HCT116 (cell line): ENCODE measurements at regions not wholly inside any gene's neighbourhood (a gene's known extent, or its start where the extent isn't known, plus 50 kb on each side); places are given as distances from the start of the nearest gene placed in this dataset.
A peak's percentile ranks its signal among the peaks of the same experiment; 100 is the strongest.

Source experiments
- ATAC-seq: fragments of 200-7000 bp; cut with Tn5 transposase; 2 replicates; pipeline ENCODE4 v1.9.1; 2020; ENCODE audit warnings: mild to moderate bottlenecking, moderate library complexity
- BruUV-seq: library from RNA; stranded (reverse); fragments of 400-500 nt; replicated peaks from 2 replicates; lab custom pipeline; 2021; lab: Mats Ljungman, UMichigan
- CTCF ChIA-PET: fragments of 300-600 bp; sonication (Branson Sonifier 250); formaldehyde crosslinking; loops from one replicate; lab custom pipeline; 2021; ENCODE audit warnings: antibody characterized with exemption; lab: Charles Lee
- POLR2A ChIA-PET: fragments of 300-600, 350-600 bp; sonication (Branson Sonifier 250); formaldehyde crosslinking; loops from one replicate; lab custom pipeline; 2021; ENCODE audit warnings: antibody characterized with exemption; lab: Charles Lee
- RAD21 ChIA-PET, 2 experiments: fragments of 300-600 bp; sonication (Branson Sonifier 250); formaldehyde crosslinking; loops; one replicate each; lab custom pipeline; 2023; ENCODE audit warnings: low total read pairs in 2 of 2; ENCODE audit not compliant: uncharacterized antibody in 2 of 2, unreplicated experiment in 2 of 2, low non-redundant PET in 1 of 2; lab: Charles Lee
- DNase-seq: peaks from one replicate; pipeline ENCODE4 v3.0.0-alpha.2; 2010; ENCODE audit warnings: low read depth, low spot score
- H2AFZ ChIP-seq: fragments of 200-600 bp; shearing (Covaris generic), sonication (generic); 2 replicates; pipeline ENCODE4 v1.6.1; 2017; ENCODE audit warnings: low read depth, mixed run types, mixed read lengths, antibody characterized with exemption, low read length; ENCODE audit not compliant: poor library complexity, severe bottlenecking
- H3K27ac ChIP-seq: 2 replicates; pipeline ENCODE4 v1.5.1; 2012; ENCODE audit warnings: low read depth, low read length
- H3K27me3 ChIP-seq: fragments of 200-600 bp; sonication (generic); 2 replicates; pipeline ENCODE4 v1.6.1; 2016; ENCODE audit warnings: mixed run types, low read length, mixed read lengths; ENCODE audit not compliant: insufficient read depth
- H3K36me3 ChIP-seq, 2 experiments: fragments of 200-500 bp in 1 of 2; fragments of 200-600 bp in 1 of 2; sonication (Bioruptor generic) in 1 of 2; sonication (generic) in 1 of 2; 2 replicates each; pipeline versions ENCODE4 v1.5.1 to v1.6.1; 2014 to 2016; ENCODE audit warnings: low read length in 2 of 2, inconsistent platforms in 1 of 2, mixed read lengths in 1 of 2, mixed run types in 1 of 2; ENCODE audit not compliant: insufficient read depth in 2 of 2, control insufficient read depth in 1 of 2
- H3K4me1 ChIP-seq, 2 experiments: fragments of 200-600 bp in 1 of 2; sonication (generic) in 1 of 2; 2 replicates each; pipeline versions ENCODE4 v1.5.1 to v1.6.1; 2012 to 2017; ENCODE audit warnings: low read length in 2 of 2, inconsistent platforms in 1 of 2, mild to moderate bottlenecking in 1 of 2, mixed read lengths in 1 of 2, mixed run types in 1 of 2, moderate library complexity in 1 of 2; ENCODE audit not compliant: insufficient read depth in 2 of 2, control insufficient read depth in 1 of 2
- H3K4me2 ChIP-seq: fragments of 200-600 bp; sonication (generic); 2 replicates; pipeline ENCODE4 v1.6.1; 2017; ENCODE audit warnings: mixed run types, low read length, mixed read lengths
- H3K4me3 ChIP-seq, 2 experiments: fragments of 200-600 bp in 1 of 2; sonication (generic) in 1 of 2; replicated peaks in 1 of 2; 2 replicates each; pipeline ENCODE4 v1.5.1; 2011 to 2016; ENCODE audit warnings: low read length in 2 of 2, control low read depth in 1 of 2, low read depth in 1 of 2, mild to moderate bottlenecking in 1 of 2, mixed read lengths in 1 of 2, mixed run types in 1 of 2
- H3K79me2 ChIP-seq: fragments of 200-600 bp; sonication (generic); 2 replicates; pipeline ENCODE4 v1.6.1; 2017; ENCODE audit warnings: mild to moderate bottlenecking, mixed run types, low read length, moderate library complexity, mixed read lengths; ENCODE audit not compliant: insufficient read depth
- H3K9ac ChIP-seq: fragments of 200-600 bp; sonication (generic); 2 replicates; pipeline ENCODE4 v1.6.1; 2016; ENCODE audit warnings: low read length, mixed read lengths
- H3K9me2 ChIP-seq: fragments of 200-600 bp; sonication (generic), shearing (Covaris generic); 2 replicates; pipeline ENCODE4 v1.6.1; 2017; ENCODE audit warnings: mixed run types, mild to moderate bottlenecking, moderate library complexity; ENCODE audit not compliant: insufficient read depth
- H3K9me3 ChIP-seq, 2 experiments: fragments of 200-500 bp in 1 of 2; fragments of 200-600 bp in 1 of 2; sonication (Bioruptor generic) in 1 of 2; sonication (generic) in 1 of 2; 2 replicates each; pipeline ENCODE4 v1.6.1; 2014 to 2017; ENCODE audit warnings: low read length in 2 of 2, mixed read lengths in 2 of 2, inconsistent platforms in 1 of 2, low read depth in 1 of 2, mild to moderate bottlenecking in 1 of 2, mixed run types in 1 of 2, moderate library complexity in 1 of 2; ENCODE audit not compliant: control insufficient read depth in 1 of 2, insufficient read depth in 1 of 2
- H4K20me1 ChIP-seq: fragments of 200-600 bp; sonication (generic), shearing (Covaris generic); 2 replicates; pipeline ENCODE4 v1.6.1; 2017; ENCODE audit warnings: mixed run types, mild to moderate bottlenecking, moderate library complexity; ENCODE audit not compliant: insufficient read depth
- FOSL1 ChIP-seq: IDR thresholded peaks from 2 replicates; pipeline ENCODE4 v1.6.1; 2012; ENCODE audit warnings: low read depth
- RAD21 ChIP-seq: IDR thresholded peaks from 2 replicates; pipeline ENCODE4 v1.6.1; 2012; ENCODE audit warnings: low read depth, mild to moderate bottlenecking
- TCF7L2 ChIP-seq: IDR thresholded peaks from 2 replicates; pipeline ENCODE4 v1.7.0; 2011; ENCODE audit warnings: borderline replicate concordance, inconsistent platforms; ENCODE audit not compliant: insufficient read depth, insufficient read length; ENCODE audit errors: extremely low read depth
- intact Hi-C: fragments of 100-400 bp; cut with micrococcal nuclease; formaldehyde crosslinking; loops from 2 replicates; pipeline ENCODE4 v1.10.0; 2022
- TF ChIP-seq, protein P1 (sequence below): IDR thresholded peaks from 2 replicates; pipeline ENCODE4 v1.6.1; 2011; ENCODE audit warnings: mild to moderate bottlenecking, low read length, moderate library complexity; ENCODE audit not compliant: insufficient replicate concordance; ENCODE audit errors: extremely low read depth
- TF ChIP-seq, protein P2 (sequence below): IDR thresholded peaks from 2 replicates; pipeline ENCODE4 v1.6.1; 2012; ENCODE audit warnings: low read depth

DNA sequence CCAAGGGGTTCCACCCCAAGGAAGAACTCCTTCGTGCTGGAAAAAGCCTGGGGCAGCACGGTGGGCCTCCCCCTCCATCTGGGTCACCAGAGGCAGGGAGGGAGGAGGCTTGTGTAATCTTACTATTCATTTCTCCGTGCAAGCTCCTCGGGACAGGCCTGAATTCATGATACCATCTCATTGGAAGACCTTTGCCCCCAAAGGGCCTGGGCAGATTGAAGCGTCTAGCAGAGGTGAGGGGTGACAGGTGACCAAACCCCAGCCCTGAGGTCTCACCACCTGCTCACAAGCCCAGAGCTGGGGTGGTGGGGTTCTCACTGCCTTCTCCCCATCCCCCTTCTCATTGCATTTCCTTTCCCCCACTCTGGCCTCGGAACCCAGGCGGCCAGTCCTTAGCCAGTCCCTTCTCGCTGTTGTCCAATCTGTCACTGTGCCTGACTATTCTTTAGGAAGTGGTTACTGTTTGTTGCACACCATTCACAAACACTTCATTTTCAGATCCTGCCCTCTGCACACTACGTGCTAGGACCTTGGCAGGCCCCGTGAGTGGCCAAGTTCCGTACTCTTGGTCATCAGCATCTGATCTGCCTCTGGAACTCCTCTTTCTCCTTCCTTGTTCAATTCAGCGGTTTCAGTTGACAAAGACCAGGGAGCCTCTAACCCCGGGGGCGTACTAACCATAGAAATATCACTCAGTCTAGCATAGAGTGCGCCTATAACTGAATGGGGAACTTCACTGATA is 137.1 kb downstream of the LY86 start:
- BruUV-seq: no TSS peak
- intact Hi-C loops: loop anchor here (10.0 kb wide), 1 partner anchor 889 kb away; no protein-coding TSS in a partner anchor
- Histone ChIP-seq H3K4me3 (no peak overlapping the region), H2AFZ (no peak overlapping the region), H4K20me1 (no peaks in the 10 kb centered on the region), H3K4me1 (peaks cover 0 to 20% of the 10 kb centered on the region in 2 experiments; a peak in 2 of 4 replicates), H3K9me2 (no peaks in the 10 kb centered on the region), H3K79me2 (no peaks in the 10 kb centered on the region), H3K36me3 (no peaks in the 10 kb centered on the region), H3K9ac (no peak overlapping the region), H3K27ac (no peak overlapping the region), H3K4me2 (no peak overlapping the region), H3K9me3 (no peaks in the 10 kb centered on the region), H3K27me3 (no peaks in the 10 kb centered on the region)
- peak; percentile 27; the same call in 1 of the 2 replicates for TF ChIP-seq RAD21
- TF ChIP-seq TCF7L2: no peak
- no peak for TF ChIP-seq FOSL1
- DNase-seq (no peak), ATAC-seq (no peak)
- CTCF ChIA-PET: interaction anchor here (1.7 kb wide), 1 partner anchor 8 kb away, joined by 5 read pairs; no protein-coding TSS in a partner anchor
- RAD21 ChIA-PET: interaction anchor here in 1 of 2 experiments (0.6 kb wide), 1 partner anchor 511 kb away, joined by 3 read pairs; no protein-coding TSS in a partner anchor
- POLR2A ChIA-PET: no interaction called here

DNA sequence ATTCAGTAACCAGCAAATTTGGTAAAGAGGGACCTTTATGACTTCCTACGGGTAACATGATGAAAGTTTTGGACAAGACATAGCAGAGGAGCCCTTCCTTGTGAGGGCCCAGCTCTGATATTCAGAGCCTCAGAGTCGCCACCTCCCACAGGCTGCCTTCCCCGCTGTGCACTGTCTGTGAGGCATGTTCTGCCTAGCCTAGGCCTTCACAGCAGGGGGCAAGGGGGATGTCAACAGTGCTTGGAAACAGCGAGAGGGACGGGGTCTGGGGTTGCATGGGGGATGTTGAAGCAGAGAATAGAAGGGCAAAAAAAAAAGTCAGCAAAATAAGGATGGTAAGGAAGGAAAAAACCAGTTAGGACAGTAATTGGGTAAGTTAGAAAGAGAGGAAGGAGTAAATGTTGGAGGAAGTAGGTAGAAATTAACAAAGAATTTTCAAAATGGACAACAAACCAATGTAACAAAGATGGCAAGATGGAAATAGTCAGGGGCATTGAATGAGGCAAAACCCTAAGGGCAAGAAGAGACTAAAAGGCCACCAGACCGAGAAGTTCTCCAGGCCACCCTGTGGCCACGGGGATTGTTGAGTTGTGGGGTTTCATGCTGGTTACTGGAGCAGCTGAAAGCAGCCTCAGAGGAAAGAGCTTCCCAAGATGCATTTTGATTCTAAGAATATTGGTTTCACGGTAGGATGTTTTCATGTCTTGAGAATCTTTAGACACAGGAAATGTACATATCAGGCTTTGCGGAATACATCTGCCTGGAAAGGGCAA is 139.8 kb downstream of the LY86 start:
- peaks cover 0 to 26% of the 10 kb centered on the region in 2 experiments; a peak in 2 of 4 replicates for H3K4me1 ChIP-seq
- TF ChIP-seq, protein P1, sequence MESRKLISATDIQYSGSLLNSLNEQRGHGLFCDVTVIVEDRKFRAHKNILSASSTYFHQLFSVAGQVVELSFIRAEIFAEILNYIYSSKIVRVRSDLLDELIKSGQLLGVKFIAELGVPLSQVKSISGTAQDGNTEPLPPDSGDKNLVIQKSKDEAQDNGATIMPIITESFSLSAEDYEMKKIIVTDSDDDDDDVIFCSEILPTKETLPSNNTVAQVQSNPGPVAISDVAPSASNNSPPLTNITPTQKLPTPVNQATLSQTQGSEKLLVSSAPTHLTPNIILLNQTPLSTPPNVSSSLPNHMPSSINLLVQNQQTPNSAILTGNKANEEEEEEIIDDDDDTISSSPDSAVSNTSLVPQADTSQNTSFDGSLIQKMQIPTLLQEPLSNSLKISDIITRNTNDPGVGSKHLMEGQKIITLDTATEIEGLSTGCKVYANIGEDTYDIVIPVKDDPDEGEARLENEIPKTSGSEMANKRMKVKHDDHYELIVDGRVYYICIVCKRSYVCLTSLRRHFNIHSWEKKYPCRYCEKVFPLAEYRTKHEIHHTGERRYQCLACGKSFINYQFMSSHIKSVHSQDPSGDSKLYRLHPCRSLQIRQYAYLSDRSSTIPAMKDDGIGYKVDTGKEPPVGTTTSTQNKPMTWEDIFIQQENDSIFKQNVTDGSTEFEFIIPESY: no peak
- TF ChIP-seq, protein P2, sequence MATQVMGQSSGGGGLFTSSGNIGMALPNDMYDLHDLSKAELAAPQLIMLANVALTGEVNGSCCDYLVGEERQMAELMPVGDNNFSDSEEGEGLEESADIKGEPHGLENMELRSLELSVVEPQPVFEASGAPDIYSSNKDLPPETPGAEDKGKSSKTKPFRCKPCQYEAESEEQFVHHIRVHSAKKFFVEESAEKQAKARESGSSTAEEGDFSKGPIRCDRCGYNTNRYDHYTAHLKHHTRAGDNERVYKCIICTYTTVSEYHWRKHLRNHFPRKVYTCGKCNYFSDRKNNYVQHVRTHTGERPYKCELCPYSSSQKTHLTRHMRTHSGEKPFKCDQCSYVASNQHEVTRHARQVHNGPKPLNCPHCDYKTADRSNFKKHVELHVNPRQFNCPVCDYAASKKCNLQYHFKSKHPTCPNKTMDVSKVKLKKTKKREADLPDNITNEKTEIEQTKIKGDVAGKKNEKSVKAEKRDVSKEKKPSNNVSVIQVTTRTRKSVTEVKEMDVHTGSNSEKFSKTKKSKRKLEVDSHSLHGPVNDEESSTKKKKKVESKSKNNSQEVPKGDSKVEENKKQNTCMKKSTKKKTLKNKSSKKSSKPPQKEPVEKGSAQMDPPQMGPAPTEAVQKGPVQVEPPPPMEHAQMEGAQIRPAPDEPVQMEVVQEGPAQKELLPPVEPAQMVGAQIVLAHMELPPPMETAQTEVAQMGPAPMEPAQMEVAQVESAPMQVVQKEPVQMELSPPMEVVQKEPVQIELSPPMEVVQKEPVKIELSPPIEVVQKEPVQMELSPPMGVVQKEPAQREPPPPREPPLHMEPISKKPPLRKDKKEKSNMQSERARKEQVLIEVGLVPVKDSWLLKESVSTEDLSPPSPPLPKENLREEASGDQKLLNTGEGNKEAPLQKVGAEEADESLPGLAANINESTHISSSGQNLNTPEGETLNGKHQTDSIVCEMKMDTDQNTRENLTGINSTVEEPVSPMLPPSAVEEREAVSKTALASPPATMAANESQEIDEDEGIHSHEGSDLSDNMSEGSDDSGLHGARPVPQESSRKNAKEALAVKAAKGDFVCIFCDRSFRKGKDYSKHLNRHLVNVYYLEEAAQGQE: no peak
- TF ChIP-seq, all 23 proteins: peak for 0
- Histone ChIP-seq H3K9ac (no peak overlapping the region), H3K4me3 (no peak overlapping the region), H3K27me3 (no peaks in the 10 kb centered on the region), H2AFZ (no peak overlapping the region), H3K79me2 (no peaks in the 10 kb centered on the region), H3K36me3 (no peaks in the 10 kb centered on the region), H3K9me2 (no peaks in the 10 kb centered on the region), H4K20me1 (no peaks in the 10 kb centered on the region), H3K27ac (no peak overlapping the region), H3K9me3 (no peaks in the 10 kb centered on the region), H3K4me2 (no peak overlapping the region)
- no TSS peak for BruUV-seq
- RAD21 ChIA-PET: no interaction called here
- CTCF ChIA-PET: interaction anchor here (0.7 kb wide), 1 partner anchor 52 kb away, joined by 3 read pairs; no protein-coding TSS in a partner anchor
- intact Hi-C loops: loop anchor here (10.0 kb wide), 1 partner anchor 886 kb away; no protein-coding TSS in a partner anchor
- DNase-seq (no peak), ATAC-seq (no peak)
- POLR2A ChIA-PET: interaction anchor here (0.6 kb wide), 1 partner anchor 194 kb away, joined by 3 read pairs; no protein-coding TSS in a partner anchor
